Urinary bladder (tissue), 3 donors: ENCODE measurements at regions not wholly inside any gene's neighbourhood (a gene's known extent, or its start where the extent isn't known, plus 50 kb on each side); places are given as distances from the start of the nearest gene placed in this dataset.
"Not testable (repeated sequence)": the region's sequence is repeated elsewhere in the genome, so short reads cannot be mapped to it uniquely, and the experiment has no call there.

Experiments
- DNase-seq: peaks from one replicate; pipeline ENCODE4 v3.0.0-alpha.2; 2015; ENCODE audit errors: extremely low spot score
- H3K27ac ChIP-seq: one replicate; pipeline ENCODE4 v1.5.1; 2013; ENCODE audit warnings: low read depth, mild to moderate bottlenecking, moderate library complexity
- H3K36me3 ChIP-seq: one replicate; pipeline ENCODE4 v1.6.1; 2013; ENCODE audit warnings: mild to moderate bottlenecking, moderate library complexity; ENCODE audit not compliant: insufficient read depth
- H3K4me1 ChIP-seq: one replicate; pipeline ENCODE4 v1.6.1; 2013; ENCODE audit warnings: mild to moderate bottlenecking, moderate library complexity; ENCODE audit not compliant: insufficient read depth
- H3K4me3 ChIP-seq: one replicate; pipeline ENCODE4 v1.5.1; 2013; ENCODE audit warnings: low read depth, low read length
- WGBS: extraction: QIAGEN DNeasy Blood & Tissue Kit; methylation state at CpG from one replicate; pipeline ENCODE4 v1.1.7; 2013; 5-methylcytosine and 5-hydroxymethylcytosine counted together
- donor health status: healthy with polysubstance abuse.
- donor health status: healthy.

DNA sequence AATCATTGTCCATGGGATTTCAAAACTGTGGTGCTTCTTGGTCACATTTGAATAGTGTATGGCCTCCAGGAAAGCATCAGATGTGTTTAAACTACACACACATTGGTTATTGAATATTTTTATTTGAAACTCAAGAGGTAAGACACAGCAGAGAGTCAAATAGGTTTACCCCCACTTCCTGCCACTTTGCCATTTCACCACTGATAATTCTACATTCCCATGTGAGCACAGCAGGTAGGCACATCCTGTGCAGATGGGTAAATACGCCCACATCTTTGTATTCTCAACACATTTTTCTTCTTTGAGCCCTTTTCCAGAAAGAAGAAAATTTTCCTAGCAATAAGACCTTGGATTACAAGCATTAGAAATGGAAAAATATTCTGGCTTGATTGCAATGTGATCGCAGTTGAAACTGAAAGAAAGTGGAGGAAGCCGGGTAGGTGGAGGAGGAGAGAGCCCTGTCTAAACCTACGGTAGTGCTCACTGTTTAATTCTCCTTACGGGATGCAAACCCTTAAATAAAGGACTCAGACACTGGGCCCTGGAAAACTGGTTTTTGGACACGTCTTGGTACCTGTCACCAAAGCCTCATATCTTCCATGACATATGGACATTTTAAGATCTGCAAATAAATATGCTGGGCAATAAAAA lies 167.7 kb downstream of the COG6 start:
- H3K36me3 ChIP-seq = no peaks in the 10 kb centered on the region
- no peak overlapping the region for H3K27ac ChIP-seq
- 82% methylated on average over 6 of the region's 6 CpGs for whole genome bisulfite sequencing
- no peak overlapping the region for H3K4me3 ChIP-seq
- DNase-seq = no peak
- no peaks in the 10 kb centered on the region for H3K4me1 ChIP-seq

DNA sequence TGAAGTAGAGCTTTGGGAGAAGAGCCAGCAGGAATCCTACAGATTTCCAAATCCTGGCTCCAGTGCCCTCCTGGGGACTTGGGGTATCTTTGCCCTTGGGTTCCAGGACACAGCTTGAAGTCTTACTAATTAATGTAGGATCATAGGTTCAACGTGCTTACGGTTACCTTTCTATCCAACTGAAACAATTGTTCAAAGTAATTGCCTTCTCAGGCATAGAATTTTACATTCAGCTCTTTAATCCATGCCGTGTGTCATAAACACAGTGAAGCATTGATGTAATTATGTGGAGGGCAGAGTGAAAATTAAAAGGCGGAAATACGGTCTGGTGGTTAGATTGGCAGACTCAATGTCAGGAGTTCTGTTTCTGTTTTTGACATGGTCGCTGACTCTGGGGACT lies 170.4 kb downstream of the COG6 start:
- Histone ChIP-seq H3K36me3 (no peaks in the 10 kb centered on the region), H3K4me3 (no peak overlapping the region), H3K4me1 (no peaks in the 10 kb centered on the region), H3K27ac (no peak overlapping the region)
- no peak for DNase-seq
- WGBS = 93% methylated on average over 6 of the region's 6 CpGs

DNA sequence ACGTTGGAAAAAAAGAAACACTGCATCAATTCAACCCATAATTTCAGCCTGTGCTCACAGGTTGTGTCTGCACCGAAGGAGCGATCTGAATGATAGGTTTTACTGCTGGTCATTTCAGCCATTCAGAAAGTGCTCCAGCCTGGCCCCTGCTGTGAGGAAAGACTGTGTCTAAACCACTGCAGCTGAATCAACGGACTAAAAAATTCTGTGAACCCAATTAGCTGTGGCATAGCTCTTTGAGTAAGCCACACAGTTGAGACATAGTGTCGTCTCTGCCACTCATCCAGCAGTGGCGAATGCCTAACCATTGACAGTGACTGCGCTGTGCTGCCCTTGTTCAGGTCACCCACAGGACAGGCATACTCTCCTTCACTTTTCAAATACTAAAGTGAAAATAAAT lies 179.8 kb downstream of the COG6 start:
- DNase-seq = no peak
- Histone ChIP-seq H3K4me3 (no peak overlapping the region), H3K27ac (no peak overlapping the region), H3K4me1 (no peaks in the 10 kb centered on the region), H3K36me3 (no peaks in the 10 kb centered on the region)
- 72% methylated on average over 7 of the region's 7 CpGs for WGBS

DNA sequence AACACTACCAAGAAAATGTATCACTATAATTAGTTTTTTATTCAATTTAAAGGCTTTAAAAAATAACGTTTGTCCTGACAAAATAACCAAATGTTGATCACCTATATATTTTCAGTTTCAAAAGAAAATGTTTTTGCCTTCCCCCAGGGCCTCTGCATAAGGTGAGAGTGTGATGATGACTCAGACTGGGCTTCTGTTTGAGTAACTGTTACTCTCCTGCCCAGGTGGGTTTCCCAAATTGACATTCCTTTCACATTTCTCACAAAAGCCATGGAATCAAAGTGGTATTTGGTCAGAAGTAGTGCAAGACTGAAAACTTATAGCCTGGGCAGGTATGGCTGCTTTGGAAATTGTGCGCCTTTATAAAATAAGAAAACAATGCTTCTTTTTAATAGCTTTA lies 180.6 kb downstream of the COG6 start:
- WGBS = 75% methylated on average over 2 of the region's 2 CpGs

DNA sequence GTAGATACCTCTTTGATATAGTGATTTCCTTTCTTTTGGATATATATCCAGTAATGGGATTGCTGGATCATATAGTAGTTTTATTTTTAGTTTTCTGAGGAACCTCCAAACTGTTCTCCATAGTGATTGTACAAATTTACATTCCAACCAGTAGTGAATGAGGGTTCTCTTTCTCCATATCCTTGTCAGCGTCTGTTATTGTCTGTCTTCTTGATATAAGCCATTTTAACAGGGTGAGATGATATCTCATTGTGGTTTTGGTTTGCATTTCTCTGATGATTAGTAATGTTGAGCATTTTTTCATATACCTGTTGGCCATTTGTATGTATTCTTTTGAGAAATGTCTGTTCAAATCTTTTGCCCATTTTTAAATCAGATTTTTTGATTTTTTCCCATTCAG lies 182.4 kb downstream of the COG6 start:
- not testable (repeated sequence) for DNase-seq
- WGBS = 85% methylated on average over 1 of the region's 1 CpG

More for the DNA sequence above, 180.6 kb downstream of the COG6 start:
- H3K4me3 ChIP-seq = no peak overlapping the region
- no peaks in the 10 kb centered on the region for H3K36me3 ChIP-seq
- DNase-seq = no peak
- H3K4me1 ChIP-seq = no peaks in the 10 kb centered on the region
- H3K27ac ChIP-seq = no peak overlapping the region

DNA sequence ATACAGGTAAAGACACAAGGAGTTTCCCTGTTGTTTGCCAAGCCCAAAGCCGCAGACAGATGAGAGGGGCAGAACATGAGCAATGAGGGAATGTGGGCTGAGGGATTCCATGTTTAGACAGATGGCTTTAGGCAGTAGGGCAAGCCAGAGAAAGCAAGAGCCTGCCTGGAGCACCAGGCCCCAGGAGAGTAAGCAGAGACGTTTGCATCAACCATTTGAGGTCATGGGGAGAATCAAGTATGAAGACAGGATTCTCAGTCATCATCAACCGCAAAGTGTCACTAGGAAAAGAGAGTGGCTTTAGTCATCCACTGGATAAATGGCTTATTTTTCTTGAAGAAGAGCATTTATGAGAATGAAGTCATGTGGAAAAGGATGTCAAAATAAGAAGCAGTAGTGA lies 184.7 kb downstream of the COG6 start:
- WGBS = 86% methylated on average over 3 of the region's 3 CpGs
- Histone ChIP-seq H3K36me3 (no peaks in the 10 kb centered on the region), H3K4me1 (no peaks in the 10 kb centered on the region), H3K27ac (no peak overlapping the region), H3K4me3 (no peak overlapping the region)
- DNase-seq = no peak

More for the DNA sequence above, 182.4 kb downstream of the COG6 start:
- H3K4me3 ChIP-seq, H3K36me3 ChIP-seq, H3K27ac ChIP-seq, H3K4me1 ChIP-seq: not testable (repeated sequence)

DNA sequence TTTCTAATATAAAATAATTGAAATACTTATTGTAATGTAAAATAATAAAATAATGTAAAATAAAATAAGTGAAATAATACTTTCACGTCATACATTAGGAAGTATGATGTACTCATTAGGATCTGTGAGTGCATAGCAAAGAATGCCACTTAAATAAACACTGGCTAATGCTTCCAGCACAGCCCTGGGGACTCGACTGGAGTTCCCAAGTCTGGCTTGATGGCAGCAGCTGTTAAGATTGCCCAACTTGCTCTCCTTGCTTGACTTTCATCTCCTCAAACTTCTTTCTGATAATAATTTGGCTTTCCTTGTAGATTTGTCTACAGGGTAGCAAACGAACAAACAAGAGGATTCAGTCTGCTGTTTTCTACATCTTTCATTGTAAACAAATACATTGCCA lies 191.9 kb downstream of the COG6 start:
- no peak for DNase-seq
- Histone ChIP-seq H3K27ac (no peak overlapping the region), H3K36me3 (no peaks in the 10 kb centered on the region), H3K4me1 (no peaks in the 10 kb centered on the region), H3K4me3 (no peak overlapping the region)
- WGBS = 77% methylated on average over 3 of the region's 3 CpGs

DNA sequence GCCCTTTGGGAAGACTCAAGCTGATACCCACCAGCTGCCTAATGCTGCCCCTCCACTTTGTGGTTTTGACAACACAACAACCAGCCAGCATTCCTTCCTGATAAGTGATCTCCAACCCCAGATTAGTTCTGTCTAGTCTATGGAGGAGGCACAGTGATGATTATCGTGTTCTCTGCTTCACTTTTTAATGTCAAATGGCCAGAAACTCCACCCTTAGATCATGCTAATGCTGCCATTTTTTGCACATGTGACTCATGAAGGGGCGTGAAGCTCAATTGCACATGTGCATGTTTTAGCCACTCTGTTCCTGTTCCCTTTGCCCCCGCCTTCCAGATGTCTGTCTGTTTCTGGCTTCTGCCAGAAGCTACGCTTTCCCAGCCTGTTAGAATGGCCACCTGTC lies 199.8 kb downstream of the COG6 start:
- no peaks in the 10 kb centered on the region for H3K36me3 ChIP-seq
- no peaks in the 10 kb centered on the region for H3K4me1 ChIP-seq
- no peak overlapping the region for H3K27ac ChIP-seq
- 61% methylated on average over 4 of the region's 4 CpGs for WGBS
- no peak overlapping the region for H3K4me3 ChIP-seq
- no peak for DNase-seq

DNA sequence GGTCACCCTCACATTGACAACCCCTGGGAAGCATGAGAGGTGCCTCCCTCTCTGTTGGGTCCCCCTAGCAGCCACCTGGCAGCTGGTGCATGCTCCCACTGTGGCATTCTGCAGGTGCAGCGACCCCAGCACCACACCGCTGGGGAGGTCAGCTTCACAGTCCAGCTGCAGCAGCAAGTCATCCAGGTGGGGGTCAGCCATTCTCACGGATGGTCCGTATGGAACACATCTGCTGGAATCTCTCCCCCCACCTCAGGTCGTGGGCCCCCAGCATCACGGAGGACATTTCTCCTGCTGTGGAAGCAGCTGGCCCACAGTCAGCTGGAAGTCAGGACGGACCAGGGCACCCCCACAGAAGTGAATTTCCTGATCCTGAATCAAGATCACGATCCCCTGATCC lies 201.3 kb downstream of the COG6 start:
- H3K4me1 ChIP-seq = no peaks in the 10 kb centered on the region

DNA sequence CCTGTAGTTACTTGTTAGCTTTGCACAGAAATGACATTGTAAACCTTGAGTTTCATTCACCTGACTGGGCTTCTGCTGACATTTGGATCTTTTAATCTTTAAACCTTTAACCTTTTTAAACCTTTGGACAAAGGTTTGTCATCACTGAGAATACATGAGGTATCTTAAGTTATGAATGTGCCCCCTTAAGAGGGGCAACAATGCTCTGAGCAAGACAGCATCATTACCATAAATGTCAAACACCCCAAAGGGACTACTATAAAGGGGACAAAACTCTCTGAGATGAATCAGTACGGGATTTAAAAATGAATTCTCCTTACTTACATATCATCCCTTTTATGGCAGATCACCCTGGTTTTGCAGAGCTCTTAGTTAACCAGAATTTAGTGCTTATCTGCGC lies 203.3 kb downstream of the COG6 start:
- no peak overlapping the region for H3K27ac ChIP-seq
- 74% methylated on average over 2 of the region's 2 CpGs for WGBS
- no peaks in the 10 kb centered on the region for H3K36me3 ChIP-seq
- no peaks in the 10 kb centered on the region for H3K4me1 ChIP-seq
- no peak for DNase-seq
- no peak overlapping the region for H3K4me3 ChIP-seq

More for the DNA sequence above, 201.3 kb downstream of the COG6 start:
- H3K36me3 ChIP-seq = no peaks in the 10 kb centered on the region
- H3K27ac ChIP-seq = no peak overlapping the region
- no peak overlapping the region for H3K4me3 ChIP-seq
- WGBS = 90% methylated on average over 8 of the region's 8 CpGs
- DNase-seq = no peak

DNA sequence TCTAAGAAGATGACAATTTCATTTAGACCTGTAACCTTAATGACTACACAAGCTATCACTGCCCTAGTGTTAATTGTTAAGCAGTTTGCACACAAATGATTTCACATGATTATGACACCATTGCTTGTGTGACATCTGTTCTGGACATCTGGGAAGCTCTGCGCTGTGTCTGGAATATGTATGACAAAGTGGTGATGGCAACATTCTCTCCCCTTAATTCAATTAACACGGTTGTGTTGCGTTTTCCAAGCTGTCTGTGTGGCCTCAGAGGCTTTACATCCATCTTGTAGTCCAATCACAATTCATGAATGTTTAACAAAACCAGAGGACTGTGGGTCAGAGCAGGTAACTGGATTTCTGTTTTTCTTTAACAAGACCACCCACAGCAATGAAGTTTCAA lies 204.4 kb downstream of the COG6 start:
- H3K4me3 ChIP-seq = no peak overlapping the region
- no peak overlapping the region for H3K27ac ChIP-seq
- no peaks in the 10 kb centered on the region for H3K4me1 ChIP-seq
- DNase-seq = no peak
- 88% methylated on average over 3 of the region's 3 CpGs for WGBS
- H3K36me3 ChIP-seq = no peaks in the 10 kb centered on the region

DNA sequence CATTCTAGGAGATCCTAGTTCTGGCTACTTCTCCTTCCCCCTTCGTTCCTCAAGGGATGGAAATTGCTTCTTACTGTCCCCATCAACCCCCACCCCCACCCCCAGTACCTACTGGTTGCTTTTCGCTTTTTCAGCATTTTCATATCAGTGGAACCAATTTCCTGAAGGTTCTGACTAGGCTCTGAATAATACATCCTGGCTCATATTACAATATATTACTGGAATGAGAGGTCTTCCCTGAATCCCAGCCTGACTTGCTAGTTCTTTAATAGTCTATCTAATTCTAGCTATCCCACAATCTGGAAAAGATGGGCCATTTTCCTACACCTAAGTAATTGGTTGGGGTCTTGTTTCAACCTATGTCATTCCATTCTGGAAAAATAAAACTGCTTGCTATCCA lies 207.4 kb downstream of the COG6 start:
- no peak overlapping the region for H3K4me3 ChIP-seq
- 89% methylated on average over 2 of the region's 2 CpGs for WGBS
- H3K4me1 ChIP-seq = no peaks in the 10 kb centered on the region
- no peak overlapping the region for H3K27ac ChIP-seq
- no peak for DNase-seq
- no peaks in the 10 kb centered on the region for H3K36me3 ChIP-seq

DNA sequence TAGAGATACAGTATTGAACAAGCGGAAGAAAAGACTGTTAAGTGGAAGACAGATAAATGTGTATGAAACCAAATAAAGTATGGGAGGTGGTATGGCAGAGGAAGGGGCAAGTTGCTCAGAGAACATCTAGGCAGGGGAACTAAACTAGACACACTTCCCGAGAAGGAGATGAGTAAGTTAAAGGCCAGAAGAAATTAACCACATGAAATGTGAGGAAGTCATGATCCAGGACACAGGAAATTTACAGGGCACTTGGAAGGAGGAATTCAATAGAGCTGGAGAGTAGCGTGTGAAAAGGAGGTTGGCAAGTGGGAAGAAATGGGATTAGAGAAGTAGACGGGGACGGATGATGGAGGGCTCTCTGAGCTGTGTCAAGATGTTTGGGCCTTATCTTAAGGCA lies 208.8 kb downstream of the COG6 start:
- Histone ChIP-seq H3K4me3 (no peak overlapping the region), H3K27ac (no peak overlapping the region), H3K36me3 (no peaks in the 10 kb centered on the region), H3K4me1 (no peaks in the 10 kb centered on the region)
- no peak for DNase-seq
- WGBS = 82% methylated on average over 5 of the region's 5 CpGs

DNA sequence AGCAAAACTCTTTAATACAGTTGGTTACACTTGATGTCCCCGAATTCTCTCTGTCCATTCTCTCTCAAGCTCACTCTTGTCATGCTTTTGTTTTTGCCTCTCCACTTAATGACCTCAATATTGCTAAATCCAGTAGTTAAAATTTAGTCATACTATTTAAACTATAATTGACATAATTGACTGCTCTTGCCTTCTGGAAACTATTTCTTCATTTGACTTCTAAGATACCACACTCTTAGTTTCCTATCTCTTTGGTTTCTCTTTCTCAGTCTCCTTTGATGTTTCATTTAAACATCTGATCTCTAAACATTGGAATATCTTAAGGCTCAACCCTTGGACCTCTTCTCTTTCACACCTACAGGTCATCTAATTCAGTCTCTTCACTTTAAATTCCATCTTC lies 211.3 kb downstream of the COG6 start:
- DNase-seq = no peak
- no peaks in the 10 kb centered on the region for H3K36me3 ChIP-seq
- no peak overlapping the region for H3K4me3 ChIP-seq
- no peak overlapping the region for H3K27ac ChIP-seq
- 95% methylated on average over 1 of the region's 1 CpG for WGBS
- H3K4me1 ChIP-seq = no peaks in the 10 kb centered on the region

DNA sequence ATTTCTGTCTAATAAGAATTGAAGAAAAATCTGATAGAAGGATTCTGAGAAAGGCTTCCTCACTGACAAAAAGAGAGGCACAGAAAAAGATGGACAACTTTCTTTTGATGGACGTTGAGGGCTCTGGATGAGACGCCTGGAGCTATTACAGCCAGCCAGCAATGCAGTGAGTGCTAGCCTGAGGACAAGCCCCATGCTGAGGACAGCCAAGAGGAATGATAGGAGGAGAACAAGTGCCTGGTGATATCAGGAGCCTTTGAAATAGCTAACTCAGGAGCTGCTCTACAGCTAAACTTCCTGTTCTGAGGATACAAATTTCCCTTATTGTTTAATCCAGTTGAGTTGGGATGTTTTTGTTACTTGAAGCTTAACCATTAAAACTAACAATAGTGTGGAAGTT lies 212.3 kb downstream of the COG6 start:
- Histone ChIP-seq H3K4me3 (no peak overlapping the region), H3K4me1 (no peaks in the 10 kb centered on the region), H3K27ac (no peak overlapping the region), H3K36me3 (no peaks in the 10 kb centered on the region)
- DNase-seq = no peak
- 91% methylated on average over 2 of the region's 2 CpGs for WGBS
